ENCODE measurements at regions not wholly inside any gene's neighbourhood (a gene's known extent, or its start where the extent isn't known, plus 50 kb on each side); places are given as distances from the start of the nearest gene placed in this dataset.

- TF ChIP-seq POLR2AphosphoS5 (IDR thresholded peaks at IDR 0.05; ENCODE audit: low read depth, low read length) (no peak), POLR2A (IDR thresholded peaks at IDR 0.05; ENCODE audit: low read depth, low read length) (no peak), TAF1 (IDR thresholded peaks at IDR 0.05; ENCODE audit: borderline replicate concordance, low read depth, low read length) (no peak)
Measured at GRCh38 chr9:75687359-75687953, 203.0 kb upstream of the PCSK5 start.

Data from GM12892 (cell line).